C1 segment of cervical spinal cord (tissue), 14 donors: ENCODE measurements at regions not wholly inside any gene's neighbourhood (a gene's known extent, or its start where the extent isn't known, plus 50 kb on each side); places are given as distances from the start of the nearest gene placed in this dataset.
"Not testable (repeated sequence)": the region's sequence is repeated elsewhere in the genome, so short reads cannot be mapped to it uniquely, and the experiment has no call there.

Experiments
- DNase-seq, 14 donors: peaks; one replicate each; lab custom pipeline; 2025; lab: John Stamatoyannopoulos, UW

- DNase-seq = no peak
Observed at GRCh38 chr1:5734414-5734813, 257.8 kb downstream of the NPHP4 start.

- no peak for DNase-seq
Observed at GRCh38 chr1:5733596-5733995, 258.6 kb downstream of the NPHP4 start.

- no peak for DNase-seq
Observed at GRCh38 chr1:5731110-5731423, 261.2 kb downstream of the NPHP4 start.

GRCh38 chr1:5730272-5731109, 261.7 kb downstream of the NPHP4 start:
- no peak for DNase-seq

GRCh38 chr1:5729636-5730145, 262.5 kb downstream of the NPHP4 start:
- DNase-seq = no peak

- no peak for DNase-seq
Observed at GRCh38 chr1:5728663-5729355, 263.4 kb downstream of the NPHP4 start.

- DNase-seq = no peak
Observed at GRCh38 chr1:5727871-5728643, 264.2 kb downstream of the NPHP4 start.

- no peak for DNase-seq
Observed at GRCh38 chr1:5727191-5727590, 265.0 kb downstream of the NPHP4 start.

GRCh38 chr1:5726586-5727184, 265.5 kb downstream of the NPHP4 start:
- DNase-seq = not testable (repeated sequence)

GRCh38 chr1:5725855-5726585, 266.2 kb downstream of the NPHP4 start:
- no peak for DNase-seq

- no peak for DNase-seq
Observed at GRCh38 chr1:5725406-5725805, 266.8 kb downstream of the NPHP4 start.

GRCh38 chr1:5724847-5725246, 267.4 kb downstream of the NPHP4 start:
- no peak for DNase-seq

GRCh38 chr1:5722635-5723164, 269.5 kb downstream of the NPHP4 start:
- DNase-seq = no peak

GRCh38 chr1:5721634-5722215, 270.5 kb downstream of the NPHP4 start:
- DNase-seq = no peak

GRCh38 chr1:5720936-5721335, 271.3 kb downstream of the NPHP4 start:
- no peak for DNase-seq

- DNase-seq = no peak
Observed at GRCh38 chr1:5720484-5720883, 271.7 kb downstream of the NPHP4 start.

- DNase-seq = no peak
Observed at GRCh38 chr1:5720045-5720444, 272.2 kb downstream of the NPHP4 start.

- peak in 5 of 14 donors; percentile 13 to 68 (median 26) for DNase-seq
Observed at GRCh38 chr1:5718831-5719632, 273.2 kb downstream of the NPHP4 start.

- DNase-seq = no peak
Observed at GRCh38 chr1:5717031-5717682, 275.1 kb downstream of the NPHP4 start.
